ENCODE measurements at regions not wholly inside any gene's neighbourhood (a gene's known extent, or its start where the extent isn't known, plus 50 kb on each side); places are given as distances from the start of the nearest gene placed in this dataset.
"Not testable (repeated sequence)": the region's sequence is repeated elsewhere in the genome, so short reads cannot be mapped to it uniquely, and the experiment has no call there.

DNA sequence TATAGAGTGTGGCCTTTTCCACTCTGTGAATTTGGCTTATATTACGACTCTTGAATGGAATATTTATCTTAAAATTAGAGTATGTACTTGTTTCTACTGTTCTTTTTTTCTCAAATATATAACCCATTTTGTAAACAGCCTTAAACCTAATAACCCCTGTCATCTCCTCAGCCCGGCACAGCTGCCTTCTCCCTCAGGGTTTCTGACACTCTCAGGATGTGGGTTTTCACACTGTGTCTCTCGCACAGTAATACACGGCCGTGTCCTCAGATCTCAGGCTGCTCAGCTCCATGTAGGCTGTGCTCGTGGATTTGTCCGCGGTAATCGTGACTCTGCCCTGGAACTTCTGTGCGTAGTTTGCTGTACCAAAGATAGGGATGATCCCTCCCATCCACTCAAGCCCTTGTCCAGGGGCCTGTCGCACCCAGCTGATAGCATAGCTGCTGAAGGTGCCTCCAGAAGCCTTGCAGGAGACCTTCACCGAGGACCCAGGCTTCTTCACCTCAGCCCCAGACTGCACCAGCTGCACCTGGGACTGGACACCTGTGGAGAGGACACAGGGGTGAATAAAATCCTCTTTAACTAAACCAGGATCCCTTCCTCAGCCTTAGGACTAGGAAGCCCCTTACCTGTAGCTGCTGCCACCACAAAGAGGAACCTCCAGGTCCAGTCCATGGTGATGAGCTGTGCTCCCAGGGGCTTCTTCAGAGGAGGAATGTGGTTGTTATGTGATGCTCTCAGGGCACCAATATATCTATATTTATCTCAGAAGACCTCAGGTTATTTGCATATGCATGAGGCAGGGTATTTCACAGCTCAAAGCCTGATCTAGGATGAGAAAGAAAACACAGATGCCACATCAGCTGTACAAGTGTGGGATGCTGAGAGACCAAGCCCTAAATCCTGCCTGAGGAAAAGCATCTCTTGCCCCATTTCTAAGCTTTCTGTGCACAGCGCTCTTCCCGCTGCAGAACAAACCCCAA is 1188.4 kb downstream of the TMEM121 start:
- WGBS (ENCODE audit: insufficient coverage, low lambda C conversion rate): no CpG with 5 or more reads among the region's 14 CpGs

DNA sequence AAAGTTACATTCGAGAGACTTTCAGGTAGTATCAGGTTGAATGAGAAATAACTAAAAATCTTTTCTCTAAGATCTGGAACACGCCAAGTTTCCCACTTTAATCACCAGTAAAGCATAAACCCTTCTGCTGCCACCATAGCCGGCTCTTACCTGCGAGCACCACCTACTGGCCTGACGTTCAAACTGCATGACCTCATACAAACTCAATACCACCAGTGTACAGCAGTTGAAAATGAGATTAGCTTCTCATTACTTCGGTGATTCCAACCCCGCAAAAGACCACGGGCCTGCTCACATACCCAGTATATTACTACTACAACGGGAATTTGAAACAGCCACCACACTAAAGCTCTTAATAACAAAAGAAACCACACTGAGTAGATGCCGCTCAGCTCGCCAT is 1191.2 kb downstream of the TMEM121 start:
- no CpG with 5 or more reads among the region's 11 CpGs for WGBS (ENCODE audit: insufficient coverage, low lambda C conversion rate)
- H3K27me3 ChIP-seq (ENCODE audit: control insufficient read depth, insufficient read depth, low read length); H3K9me3 ChIP-seq (ENCODE audit: control insufficient read depth, low read depth, low read length); H3K36me3 ChIP-seq (ENCODE audit: control insufficient read depth, insufficient read depth, low read length); DNase-seq; H3K4me3 ChIP-seq (ENCODE audit: low read length); H3K4me1 ChIP-seq (ENCODE audit: control insufficient read depth, insufficient read depth, low read length); H3K27ac ChIP-seq (ENCODE audit: low read length): not testable (repeated sequence)

More for the DNA sequence above, 1188.4 kb downstream of the TMEM121 start:
- not testable (repeated sequence) for H3K27ac ChIP-seq (ENCODE audit: low read length); H3K36me3 ChIP-seq (ENCODE audit: control insufficient read depth, insufficient read depth, low read length); H3K27me3 ChIP-seq (ENCODE audit: control insufficient read depth, insufficient read depth, low read length); H3K9me3 ChIP-seq (ENCODE audit: control insufficient read depth, low read depth, low read length); DNase-seq; H3K4me3 ChIP-seq (ENCODE audit: low read length); H3K4me1 ChIP-seq (ENCODE audit: control insufficient read depth, insufficient read depth, low read length)

DNA sequence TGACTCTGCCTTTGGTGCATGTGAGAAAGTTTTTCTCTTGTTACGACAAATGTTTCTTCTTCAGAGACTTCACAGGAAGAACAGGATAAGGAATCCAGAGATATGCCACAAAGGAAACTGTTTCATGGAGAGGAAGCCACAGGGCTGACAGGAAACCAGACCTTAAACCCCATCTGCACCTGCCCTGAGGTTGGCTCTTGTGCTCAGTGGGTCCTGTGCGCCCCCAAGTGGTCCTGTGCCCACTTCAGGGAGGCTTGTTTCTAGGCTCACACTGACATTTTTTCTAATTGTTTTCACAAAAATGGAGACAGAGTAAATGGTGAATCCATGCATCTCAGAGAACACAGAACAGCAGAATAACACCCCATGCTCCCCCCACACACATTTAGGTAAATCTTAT is 1193.5 kb downstream of the TMEM121 start:
- H3K4me1 ChIP-seq (ENCODE audit: control insufficient read depth, insufficient read depth, low read length); H3K9me3 ChIP-seq (ENCODE audit: control insufficient read depth, low read depth, low read length); DNase-seq; H3K27me3 ChIP-seq (ENCODE audit: control insufficient read depth, insufficient read depth, low read length); H3K27ac ChIP-seq (ENCODE audit: low read length); H3K36me3 ChIP-seq (ENCODE audit: control insufficient read depth, insufficient read depth, low read length); H3K4me3 ChIP-seq (ENCODE audit: low read length): not testable (repeated sequence)
- WGBS (ENCODE audit: insufficient coverage, low lambda C conversion rate): no CpG with 5 or more reads among the region's 2 CpGs

DNA sequence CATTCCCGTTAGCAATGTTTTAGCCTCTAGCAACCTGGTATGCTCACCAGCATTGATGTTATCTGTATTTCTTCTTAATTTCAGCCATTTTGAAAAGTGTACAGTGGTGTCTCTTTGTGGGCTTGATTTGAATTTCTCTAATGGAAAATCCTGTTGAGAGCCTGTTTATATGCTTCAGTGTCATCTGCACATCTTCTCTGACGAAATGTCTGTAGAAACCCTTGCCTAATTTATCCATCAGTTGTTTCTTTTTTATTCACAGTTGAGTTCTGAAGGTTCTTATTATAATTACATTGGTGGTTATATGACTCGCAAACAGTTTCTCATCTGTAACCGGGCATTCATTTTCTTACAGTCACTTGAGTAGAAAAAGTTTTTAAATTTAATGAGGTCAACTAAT is 1195.5 kb downstream of the TMEM121 start:
- DNase-seq; H3K36me3 ChIP-seq (ENCODE audit: control insufficient read depth, insufficient read depth, low read length); H3K4me1 ChIP-seq (ENCODE audit: control insufficient read depth, insufficient read depth, low read length); H3K27me3 ChIP-seq (ENCODE audit: control insufficient read depth, insufficient read depth, low read length); H3K9me3 ChIP-seq (ENCODE audit: control insufficient read depth, low read depth, low read length); H3K27ac ChIP-seq (ENCODE audit: low read length); H3K4me3 ChIP-seq (ENCODE audit: low read length): not testable (repeated sequence)
- no CpG with 5 or more reads among the region's 4 CpGs for WGBS (ENCODE audit: insufficient coverage, low lambda C conversion rate)

DNA sequence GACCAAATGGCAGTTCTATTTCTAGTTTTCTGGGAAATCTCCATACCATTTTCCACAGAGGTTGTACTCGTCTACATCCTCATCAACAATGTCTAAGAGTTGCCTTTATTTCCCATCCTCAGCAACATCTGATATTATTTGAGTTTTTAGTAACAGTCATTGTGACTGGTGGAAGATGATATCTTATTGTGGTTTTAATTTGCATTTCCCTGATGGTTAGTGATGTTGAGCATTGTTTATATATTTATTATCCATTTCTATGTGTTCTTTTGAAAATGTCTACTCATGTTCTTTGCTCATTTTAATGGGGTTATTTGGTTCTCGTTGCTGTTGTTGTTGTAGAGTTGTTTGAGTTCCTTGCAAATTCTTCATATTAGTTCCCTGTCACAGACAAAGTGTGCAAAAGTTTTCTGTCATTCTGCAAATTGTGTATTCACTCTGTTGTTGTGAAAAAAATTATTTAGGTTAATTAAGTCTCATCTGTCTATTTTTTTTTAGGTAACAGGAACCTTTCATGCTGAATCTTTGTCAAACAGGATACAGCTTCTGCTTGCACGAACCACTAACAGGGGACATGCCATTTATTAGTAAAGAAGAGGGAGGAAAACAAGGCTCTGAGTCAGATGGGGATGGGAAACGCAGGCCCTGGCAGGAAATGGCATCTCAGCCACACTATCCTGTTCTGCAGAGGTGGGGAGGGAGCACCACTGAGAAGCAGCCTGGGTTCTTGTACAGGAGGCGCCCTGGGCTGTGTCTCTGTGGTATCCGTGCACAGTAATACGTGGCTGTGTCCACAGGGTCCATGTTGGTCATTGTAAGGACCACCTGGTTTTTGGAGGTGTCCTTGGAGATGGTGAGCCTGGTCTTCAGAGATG is 1196.7 kb downstream of the TMEM121 start:
- not testable (repeated sequence) for DNase-seq; H3K36me3 ChIP-seq (ENCODE audit: control insufficient read depth, insufficient read depth, low read length); H3K27me3 ChIP-seq (ENCODE audit: control insufficient read depth, insufficient read depth, low read length); H3K27ac ChIP-seq (ENCODE audit: low read length); H3K9me3 ChIP-seq (ENCODE audit: control insufficient read depth, low read depth, low read length); H3K4me3 ChIP-seq (ENCODE audit: low read length); H3K4me1 ChIP-seq (ENCODE audit: control insufficient read depth, insufficient read depth, low read length)
- WGBS (ENCODE audit: insufficient coverage, low lambda C conversion rate): no CpG with 5 or more reads among the region's 7 CpGs

DNA sequence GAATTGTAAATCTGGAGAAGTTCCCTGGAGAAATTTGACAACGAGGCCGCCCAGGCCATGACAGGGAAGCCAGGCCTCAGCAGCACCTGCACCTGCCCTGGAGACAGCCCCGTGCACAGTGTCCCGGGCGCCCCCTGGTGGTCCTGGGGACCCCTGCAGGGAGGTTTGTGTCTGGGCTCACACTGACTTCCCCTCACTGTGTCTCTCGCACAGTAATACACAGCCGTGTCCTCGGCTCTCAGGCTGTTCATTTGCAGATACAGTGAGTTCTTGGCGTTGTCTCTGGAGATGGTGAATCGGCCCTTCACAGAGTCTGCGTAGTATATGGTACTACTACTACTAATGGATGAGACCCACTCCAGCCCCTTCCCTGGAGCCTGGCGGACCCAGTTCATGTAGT is 1201.6 kb downstream of the TMEM121 start:
- not testable (repeated sequence) for H3K4me1 ChIP-seq (ENCODE audit: control insufficient read depth, insufficient read depth, low read length); H3K36me3 ChIP-seq (ENCODE audit: control insufficient read depth, insufficient read depth, low read length); H3K4me3 ChIP-seq (ENCODE audit: low read length); H3K27me3 ChIP-seq (ENCODE audit: control insufficient read depth, insufficient read depth, low read length); H3K27ac ChIP-seq (ENCODE audit: low read length); DNase-seq; H3K9me3 ChIP-seq (ENCODE audit: control insufficient read depth, low read depth, low read length)
- WGBS (ENCODE audit: insufficient coverage, low lambda C conversion rate): no CpG with 5 or more reads among the region's 12 CpGs

DNA sequence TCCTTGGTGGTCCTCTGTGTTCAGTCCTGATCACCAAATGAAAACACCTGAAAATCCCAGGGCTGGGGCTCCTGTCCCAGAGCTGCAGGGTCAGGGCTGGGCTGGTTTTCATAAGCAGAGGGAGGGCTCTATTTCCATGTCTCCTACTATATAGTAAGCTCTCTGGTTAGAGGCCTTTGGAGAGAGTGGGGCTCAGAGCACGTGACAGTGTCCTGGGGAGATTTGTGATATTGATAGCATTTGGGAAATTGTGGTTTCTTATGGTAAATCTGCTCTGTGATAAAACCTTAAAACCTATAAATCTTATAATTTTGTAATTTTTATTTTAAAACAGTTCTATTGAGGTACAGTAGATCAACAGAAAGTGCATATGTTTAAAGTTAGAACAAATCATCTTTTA is 1202.2 kb downstream of the TMEM121 start:
- Histone ChIP-seq H3K27me3 (ENCODE audit: control insufficient read depth, insufficient read depth, low read length) (no peaks in the 10 kb centered on the region), H3K27ac (ENCODE audit: low read length) (no peak overlapping the region), H3K4me3 (ENCODE audit: low read length) (no peak overlapping the region), H3K9me3 (ENCODE audit: control insufficient read depth, low read depth, low read length) (no peaks in the 10 kb centered on the region), H3K36me3 (ENCODE audit: control insufficient read depth, insufficient read depth, low read length) (no peaks in the 10 kb centered on the region), H3K4me1 (ENCODE audit: control insufficient read depth, insufficient read depth, low read length) (no peaks in the 10 kb centered on the region)
- WGBS (ENCODE audit: insufficient coverage, low lambda C conversion rate): no CpG with 5 or more reads among the region's 1 CpG
- no peak for DNase-seq

DNA sequence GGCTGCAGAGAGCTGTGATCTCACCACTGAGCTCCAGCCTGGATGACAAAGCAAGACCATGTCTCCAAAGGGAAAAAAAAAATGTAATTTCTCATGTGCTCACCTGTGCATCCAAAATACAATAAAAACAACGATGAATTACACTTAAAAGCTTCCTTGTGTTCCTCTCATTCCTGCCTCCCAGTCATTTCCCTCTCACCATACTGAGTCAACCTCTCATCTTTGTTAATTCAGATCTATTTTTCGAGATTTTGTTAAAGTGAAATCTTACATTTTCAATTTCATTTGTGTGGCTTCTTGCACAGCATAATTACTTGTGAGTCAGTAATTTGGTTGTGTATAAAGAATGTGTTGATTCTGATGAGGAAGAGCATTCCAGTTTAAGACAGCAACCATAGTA is 1203.2 kb downstream of the TMEM121 start:
- Histone ChIP-seq H3K27me3 (ENCODE audit: control insufficient read depth, insufficient read depth, low read length) (no peaks in the 10 kb centered on the region), H3K36me3 (ENCODE audit: control insufficient read depth, insufficient read depth, low read length) (no peaks in the 10 kb centered on the region), H3K4me1 (ENCODE audit: control insufficient read depth, insufficient read depth, low read length) (no peaks in the 10 kb centered on the region), H3K27ac (ENCODE audit: low read length) (no peak overlapping the region), H3K4me3 (ENCODE audit: low read length) (no peak overlapping the region), H3K9me3 (ENCODE audit: control insufficient read depth, low read depth, low read length) (no peaks in the 10 kb centered on the region)
- no CpG with 5 or more reads among the region's 2 CpGs for WGBS (ENCODE audit: insufficient coverage, low lambda C conversion rate)
- DNase-seq: no peak

DNA sequence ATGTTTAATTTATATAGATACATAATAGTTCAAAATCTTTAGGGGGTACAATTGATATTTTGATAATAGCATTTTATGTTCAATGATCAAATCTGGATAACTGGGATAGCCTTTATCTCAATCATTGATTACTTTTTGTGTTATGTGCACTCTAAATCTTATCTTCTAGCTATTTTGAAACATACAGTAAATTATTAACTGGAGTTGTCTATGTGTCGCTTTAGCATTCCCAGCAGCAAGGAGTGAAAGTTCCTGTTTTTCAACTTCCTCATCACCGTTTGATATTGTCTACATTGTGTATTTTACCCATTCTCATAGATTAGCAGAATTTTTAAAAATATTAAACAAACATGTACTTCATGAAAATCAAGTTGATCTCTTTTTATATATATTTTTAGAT is 1207.4 kb downstream of the TMEM121 start:
- DNase-seq: no peak
- Histone ChIP-seq H3K4me3 (ENCODE audit: low read length) (no peak overlapping the region), H3K4me1 (ENCODE audit: control insufficient read depth, insufficient read depth, low read length) (no peaks in the 10 kb centered on the region), H3K36me3 (ENCODE audit: control insufficient read depth, insufficient read depth, low read length) (no peaks in the 10 kb centered on the region), H3K27ac (ENCODE audit: low read length) (no peak overlapping the region), H3K9me3 (ENCODE audit: control insufficient read depth, low read depth, low read length) (no peaks in the 10 kb centered on the region), H3K27me3 (ENCODE audit: control insufficient read depth, insufficient read depth, low read length) (no peaks in the 10 kb centered on the region)
- no CpG with 5 or more reads among the region's 2 CpGs for WGBS (ENCODE audit: insufficient coverage, low lambda C conversion rate)

DNA sequence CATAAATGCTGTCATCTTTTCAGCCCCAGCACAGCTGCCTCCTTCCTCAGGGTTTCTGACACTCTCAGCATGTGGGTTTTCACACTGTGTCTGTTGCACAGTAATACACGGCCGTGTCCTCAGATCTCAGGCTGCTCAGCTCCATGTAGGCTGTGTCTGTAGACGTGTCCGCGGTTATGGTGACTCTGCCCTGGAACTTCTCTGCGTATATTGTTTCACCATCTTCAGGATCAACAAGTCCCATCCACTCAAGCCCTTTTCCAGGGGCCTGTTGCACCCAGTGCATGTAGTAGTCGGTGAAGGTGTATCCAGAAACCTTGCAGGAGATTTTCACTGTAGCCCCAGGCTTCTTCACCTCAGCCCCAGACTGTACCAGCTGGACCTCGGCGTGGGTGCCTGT is 1210.6 kb downstream of the TMEM121 start:
- Histone ChIP-seq H3K36me3 (ENCODE audit: control insufficient read depth, insufficient read depth, low read length) (no peaks in the 10 kb centered on the region), H3K4me3 (ENCODE audit: low read length) (no peak overlapping the region), H3K27ac (ENCODE audit: low read length) (no peak overlapping the region), H3K27me3 (ENCODE audit: control insufficient read depth, insufficient read depth, low read length) (no peaks in the 10 kb centered on the region), H3K4me1 (ENCODE audit: control insufficient read depth, insufficient read depth, low read length) (no peaks in the 10 kb centered on the region), H3K9me3 (ENCODE audit: control insufficient read depth, low read depth, low read length) (no peaks in the 10 kb centered on the region)
- no peak for DNase-seq
- no CpG with 5 or more reads among the region's 9 CpGs for WGBS (ENCODE audit: insufficient coverage, low lambda C conversion rate)

Measured in large intestine (tissue), 3 donors.